C4-2B (cell line): ENCODE measurements at regions not wholly inside any gene's neighbourhood (a gene's known extent, or its start where the extent isn't known, plus 50 kb on each side); places are given as distances from the start of the nearest gene placed in this dataset.

Experiments
- H3K27ac ChIP-seq: fragments of 450-650 bp; 2 replicates; pipeline ENCODE4 v1.5.1; 2017
- ZFX ChIP-seq: fragments of 450-650 bp; IDR thresholded peaks from 2 replicates; pipeline ENCODE4 v1.6.1; 2017
- TF ChIP-seq, protein P1 (sequence below): fragments of 450-650 bp; conservative IDR thresholded peaks from 2 replicates; pipeline ENCODE4 v1.5.1; 2017; ENCODE audit warnings: mild to moderate bottlenecking

DNA sequence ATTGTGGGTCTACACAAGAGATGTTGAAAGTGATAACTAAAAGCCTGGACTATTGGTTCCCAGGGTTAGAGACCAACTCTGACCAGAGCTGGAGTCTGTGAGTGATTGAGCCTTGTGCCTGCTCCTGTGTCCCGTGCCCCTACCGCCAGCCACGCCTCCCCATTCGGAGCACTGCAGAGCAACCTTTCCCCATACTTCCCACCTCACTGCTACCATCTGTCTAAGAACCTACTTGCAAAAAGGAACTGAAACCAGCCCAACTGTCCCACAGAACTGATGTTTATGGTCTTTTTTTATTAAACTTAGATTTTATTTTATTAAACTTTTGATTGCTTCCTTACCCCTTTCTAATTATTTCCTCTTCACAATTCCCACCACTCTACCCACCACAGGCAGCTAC is 300.3 kb upstream of the MGAT5 start:
- no peak for TF ChIP-seq ZFX
- TF ChIP-seq, protein P1, sequence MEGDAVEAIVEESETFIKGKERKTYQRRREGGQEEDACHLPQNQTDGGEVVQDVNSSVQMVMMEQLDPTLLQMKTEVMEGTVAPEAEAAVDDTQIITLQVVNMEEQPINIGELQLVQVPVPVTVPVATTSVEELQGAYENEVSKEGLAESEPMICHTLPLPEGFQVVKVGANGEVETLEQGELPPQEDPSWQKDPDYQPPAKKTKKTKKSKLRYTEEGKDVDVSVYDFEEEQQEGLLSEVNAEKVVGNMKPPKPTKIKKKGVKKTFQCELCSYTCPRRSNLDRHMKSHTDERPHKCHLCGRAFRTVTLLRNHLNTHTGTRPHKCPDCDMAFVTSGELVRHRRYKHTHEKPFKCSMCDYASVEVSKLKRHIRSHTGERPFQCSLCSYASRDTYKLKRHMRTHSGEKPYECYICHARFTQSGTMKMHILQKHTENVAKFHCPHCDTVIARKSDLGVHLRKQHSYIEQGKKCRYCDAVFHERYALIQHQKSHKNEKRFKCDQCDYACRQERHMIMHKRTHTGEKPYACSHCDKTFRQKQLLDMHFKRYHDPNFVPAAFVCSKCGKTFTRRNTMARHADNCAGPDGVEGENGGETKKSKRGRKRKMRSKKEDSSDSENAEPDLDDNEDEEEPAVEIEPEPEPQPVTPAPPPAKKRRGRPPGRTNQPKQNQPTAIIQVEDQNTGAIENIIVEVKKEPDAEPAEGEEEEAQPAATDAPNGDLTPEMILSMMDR, result no peak
- no peak overlapping the region for H3K27ac ChIP-seq

DNA sequence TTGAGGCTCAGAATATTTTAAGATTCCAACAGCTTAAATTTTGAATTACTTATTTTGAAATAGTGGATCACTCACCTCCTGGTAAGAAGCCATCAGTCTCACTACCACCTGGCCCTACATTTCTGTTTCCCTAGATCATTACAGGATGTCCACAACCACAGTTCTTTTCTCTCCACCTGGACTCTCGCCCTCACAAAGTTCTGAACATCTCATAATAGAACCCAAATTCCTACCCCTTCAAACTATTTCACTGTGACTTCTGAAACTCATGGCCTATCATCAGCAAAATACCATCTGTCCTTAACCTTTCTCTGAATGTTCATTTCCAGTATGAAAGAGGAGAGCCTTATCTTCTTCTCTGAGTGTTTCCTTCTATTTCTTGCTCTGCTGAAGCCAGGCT is 299.2 kb upstream of the MGAT5 start:
- TF ChIP-seq, protein P1, result no peak
- no peak for TF ChIP-seq ZFX

DNA sequence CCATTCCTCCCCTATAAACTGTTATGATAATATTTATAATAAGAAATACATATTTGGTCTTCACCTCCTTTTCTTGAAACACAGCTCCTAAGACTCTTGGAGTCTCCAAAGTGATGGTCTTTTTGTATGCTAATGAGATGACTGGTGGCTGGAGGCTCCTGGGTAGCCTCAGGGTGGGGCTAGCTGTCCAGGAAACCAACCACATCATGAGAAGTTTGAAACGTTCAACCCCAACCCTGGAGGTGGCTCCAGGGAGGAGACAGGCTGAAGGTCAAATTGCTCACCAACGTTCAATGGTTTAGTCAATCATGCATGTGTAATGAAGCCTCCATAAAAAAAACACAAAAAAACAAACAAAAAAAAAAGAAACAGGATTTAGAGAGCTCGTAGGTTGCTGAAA is 298.7 kb upstream of the MGAT5 start:
- TF ChIP-seq ZFX, result no peak
- TF ChIP-seq, protein P1, result no peak
- H3K27ac ChIP-seq, result no peak overlapping the region

More for the DNA sequence above, 299.2 kb upstream of the MGAT5 start:
- no peak overlapping the region for H3K27ac ChIP-seq

DNA sequence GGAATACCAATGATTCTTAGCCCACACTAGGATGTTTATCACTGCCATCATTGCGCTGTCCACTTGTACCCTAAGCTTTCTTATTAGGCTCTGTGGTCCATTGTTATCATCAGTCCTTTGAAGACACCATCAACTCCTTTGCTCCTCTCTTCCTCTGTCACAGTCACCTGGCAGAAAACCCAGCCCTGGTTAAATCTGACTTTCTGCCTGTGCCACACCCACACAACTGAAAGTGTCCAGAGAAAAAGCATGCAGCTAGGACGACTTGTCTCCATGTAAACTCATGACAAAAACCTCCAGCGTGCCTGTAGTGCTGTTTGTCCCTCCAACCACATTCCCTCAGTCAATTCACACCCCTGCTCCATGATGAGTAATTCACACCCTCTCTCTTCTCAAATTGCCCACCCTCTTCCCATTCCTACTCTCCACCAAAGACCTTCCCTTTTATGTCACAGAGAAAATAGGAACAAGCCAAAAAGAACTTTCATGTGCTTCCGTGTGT is 297.4 kb upstream of the MGAT5 start:
- TF ChIP-seq, protein P1, result no peak
- no peak for TF ChIP-seq ZFX
- no peak overlapping the region for H3K27ac ChIP-seq

DNA sequence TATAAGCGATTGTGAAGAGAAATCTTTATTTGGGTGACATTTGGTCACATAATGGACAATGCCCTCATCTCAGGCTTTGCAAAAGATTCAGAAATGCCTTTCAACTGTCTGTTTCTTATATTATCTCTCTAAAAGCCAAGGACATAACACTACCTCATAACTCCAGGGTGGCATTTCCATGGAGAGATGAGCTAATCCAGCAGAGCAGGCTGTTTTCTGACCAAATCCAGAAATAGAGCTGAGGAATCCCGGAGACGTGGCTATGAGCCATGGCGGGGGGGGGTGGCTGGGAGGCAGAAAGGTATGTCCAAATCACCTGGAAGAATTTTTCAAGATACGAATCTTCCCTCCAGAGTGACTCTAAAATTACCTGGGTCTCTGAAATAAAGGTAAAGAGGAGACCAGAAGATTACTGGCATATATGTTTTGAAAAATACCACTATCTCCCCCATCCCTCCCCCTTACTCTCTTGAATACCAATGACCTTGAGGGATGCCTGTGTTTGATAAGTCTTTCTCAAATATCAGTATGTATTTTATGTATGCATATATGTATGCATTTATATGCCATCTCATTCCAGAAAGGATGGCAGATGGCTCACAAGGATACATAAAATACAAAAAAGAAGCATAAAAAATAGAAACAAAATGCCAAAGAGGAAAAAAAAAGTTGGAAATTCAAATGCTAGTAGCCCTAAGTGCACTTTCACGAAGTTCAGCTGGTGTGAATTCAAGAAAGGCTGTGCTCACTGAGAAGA is 296.0 kb upstream of the MGAT5 start:
- TF ChIP-seq, protein P1, result no peak
- no peak for TF ChIP-seq ZFX
- H3K27ac ChIP-seq, result no peak overlapping the region

DNA sequence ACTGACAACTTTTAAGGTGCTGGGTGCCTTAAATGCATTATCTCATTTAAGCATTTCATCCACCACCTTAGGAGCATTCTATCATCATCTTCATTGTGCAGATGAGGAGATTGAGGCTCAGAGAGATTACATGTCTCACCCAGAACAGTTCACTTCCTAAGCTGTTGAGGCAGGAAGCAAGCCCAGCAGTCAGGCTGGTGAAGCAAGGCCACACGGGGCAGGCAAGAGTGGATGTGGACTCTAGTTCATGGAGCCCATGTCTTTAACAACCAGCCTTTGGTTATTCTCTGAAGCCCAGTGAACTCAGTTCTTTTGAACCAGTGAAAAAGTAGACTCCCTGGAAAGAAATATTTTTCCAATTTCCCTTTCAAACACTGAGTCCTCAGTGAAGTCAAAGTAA is 294.8 kb upstream of the MGAT5 start:
- H3K27ac ChIP-seq, result no peak overlapping the region
- no peak for TF ChIP-seq ZFX
- TF ChIP-seq, protein P1, result peak; percentile 10; the same call in 1 of the 2 replicates

DNA sequence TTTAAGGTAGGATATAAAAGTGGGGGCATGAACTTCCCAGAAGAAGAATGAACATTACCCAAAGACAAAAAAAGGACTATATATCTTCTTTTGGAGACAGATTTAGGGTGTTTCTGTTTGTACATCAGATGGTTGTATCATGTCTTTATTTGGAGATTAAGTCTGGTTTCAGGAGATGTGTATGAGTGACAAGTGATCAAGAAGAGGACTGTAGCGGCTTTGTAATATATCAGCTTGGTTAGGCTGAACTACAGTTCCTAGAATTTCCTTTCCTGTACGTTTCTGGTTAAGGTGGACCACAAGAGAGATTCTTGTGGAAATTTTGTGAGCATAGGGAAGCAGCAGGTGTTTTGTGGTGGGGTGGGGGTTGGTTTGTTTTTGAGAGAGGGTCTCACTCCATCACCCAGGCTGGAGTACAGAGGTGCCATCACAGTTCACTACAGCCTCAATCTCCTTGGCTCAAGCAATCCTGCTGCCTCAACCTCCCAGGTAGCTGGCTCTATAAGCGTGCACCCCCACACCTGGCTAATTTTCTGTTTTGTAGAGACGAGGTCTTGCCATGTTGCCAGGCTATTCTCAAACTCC is 287.1 kb upstream of the MGAT5 start:
- H3K27ac ChIP-seq, result no peak overlapping the region

More for the DNA sequence above, 287.1 kb upstream of the MGAT5 start:
- TF ChIP-seq, protein P1, result no peak
- no peak for TF ChIP-seq ZFX
